ENCODE measurements at regions not wholly inside any gene's neighbourhood (a gene's known extent, or its start where the extent isn't known, plus 50 kb on each side); places are given as distances from the start of the nearest gene placed in this dataset.

- Histone ChIP-seq H3K79me2 (ENCODE audit: control insufficient read depth, insufficient read depth, low read length) (no peaks in the 10 kb centered on the region), H3K9me3 (ENCODE audit: control insufficient read depth, insufficient read depth, low read depth, low read length) (no peaks in the 10 kb centered on the region), H3K4me3 (replicated peaks in 1 of 4; ENCODE audit: control extremely low read depth in 1 of 4, insufficient read depth in 1 of 4, low read depth in 3 of 4, low read length in 4 of 4) (no peak overlapping the region), H3K4me1 (ENCODE audit: control insufficient read depth, extremely low read depth, insufficient read depth, low read length) (no peaks in the 10 kb centered on the region), H4K20me1 (ENCODE audit: control insufficient read depth, extremely low read depth, insufficient read depth, low read length) (no peaks in the 10 kb centered on the region), H3K9ac (ENCODE audit: insufficient read depth, low read length) (no peak overlapping the region), H3K36me3 (ENCODE audit: control insufficient read depth, insufficient read depth, low read length) (no peaks in the 10 kb centered on the region), H3K27ac (ENCODE audit: insufficient read depth, low read length) (no peak overlapping the region), H3K27me3 (ENCODE audit: control insufficient read depth, insufficient read depth, low read length) (no peaks in the 10 kb centered on the region), H2AFZ (ENCODE audit: low read length) (no peak overlapping the region), H3K4me2 (ENCODE audit: extremely low read depth, insufficient read depth, low read length) (no peak overlapping the region)
- no peak for DNase-seq (ENCODE audit: low read depth in 2 of 2)
- TF ChIP-seq EZH2 (IDR thresholded peaks at IDR 0.05; ENCODE audit: low read length, missing control alignments): no peak
- TF ChIP-seq, protein P1, sequence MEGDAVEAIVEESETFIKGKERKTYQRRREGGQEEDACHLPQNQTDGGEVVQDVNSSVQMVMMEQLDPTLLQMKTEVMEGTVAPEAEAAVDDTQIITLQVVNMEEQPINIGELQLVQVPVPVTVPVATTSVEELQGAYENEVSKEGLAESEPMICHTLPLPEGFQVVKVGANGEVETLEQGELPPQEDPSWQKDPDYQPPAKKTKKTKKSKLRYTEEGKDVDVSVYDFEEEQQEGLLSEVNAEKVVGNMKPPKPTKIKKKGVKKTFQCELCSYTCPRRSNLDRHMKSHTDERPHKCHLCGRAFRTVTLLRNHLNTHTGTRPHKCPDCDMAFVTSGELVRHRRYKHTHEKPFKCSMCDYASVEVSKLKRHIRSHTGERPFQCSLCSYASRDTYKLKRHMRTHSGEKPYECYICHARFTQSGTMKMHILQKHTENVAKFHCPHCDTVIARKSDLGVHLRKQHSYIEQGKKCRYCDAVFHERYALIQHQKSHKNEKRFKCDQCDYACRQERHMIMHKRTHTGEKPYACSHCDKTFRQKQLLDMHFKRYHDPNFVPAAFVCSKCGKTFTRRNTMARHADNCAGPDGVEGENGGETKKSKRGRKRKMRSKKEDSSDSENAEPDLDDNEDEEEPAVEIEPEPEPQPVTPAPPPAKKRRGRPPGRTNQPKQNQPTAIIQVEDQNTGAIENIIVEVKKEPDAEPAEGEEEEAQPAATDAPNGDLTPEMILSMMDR (conservative IDR thresholded peaks at IDR 0.05 in 1 of 2, IDR thresholded peaks at IDR 0.05 in 1 of 2; ENCODE audit: low read depth in 1 of 2, low read length in 2 of 2): no peak
Observed at GRCh38 chr10:118817328-118818068, 62.7 kb upstream of the CACUL1 start.

DNA sequence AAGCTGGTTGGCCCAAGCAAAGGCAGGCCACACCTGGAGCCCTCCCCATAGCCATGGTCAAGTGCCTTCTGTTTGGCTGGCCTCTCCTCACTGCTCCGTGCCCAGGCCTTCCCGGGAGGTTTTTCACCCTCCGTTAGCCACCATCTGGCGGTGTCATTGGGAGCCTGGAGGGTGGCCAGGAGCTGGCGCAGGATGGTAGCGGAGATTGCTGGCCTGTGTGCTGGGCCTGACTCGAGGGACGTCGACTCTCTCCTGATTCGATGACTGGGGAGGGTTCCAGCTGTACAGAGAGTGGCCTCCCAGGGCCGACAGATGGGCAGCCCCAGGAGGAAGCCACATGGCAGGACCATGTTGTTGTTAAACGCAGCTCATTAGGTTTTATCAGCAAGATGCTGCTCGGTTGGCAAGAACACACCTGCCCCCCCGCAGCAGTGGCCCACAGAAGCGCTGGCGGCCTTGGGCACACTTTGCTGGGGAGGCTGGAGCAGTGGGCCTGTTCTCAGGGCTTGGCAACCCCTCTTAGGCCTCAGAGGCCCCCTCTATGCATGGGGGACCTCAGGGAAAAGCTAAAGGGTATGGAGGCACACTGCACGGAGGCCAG lies 64.0 kb upstream of the CACUL1 start:
- Histone ChIP-seq H3K9ac (ENCODE audit: insufficient read depth, low read length) (no peak overlapping the region), H3K27ac (ENCODE audit: insufficient read depth, low read length) (no peak overlapping the region), H2AFZ (ENCODE audit: low read length) (no peak overlapping the region), H3K4me2 (ENCODE audit: extremely low read depth, insufficient read depth, low read length) (no peak overlapping the region), H3K36me3 (ENCODE audit: control insufficient read depth, insufficient read depth, low read length) (no peaks in the 10 kb centered on the region), H3K79me2 (ENCODE audit: control insufficient read depth, insufficient read depth, low read length) (no peaks in the 10 kb centered on the region), H3K4me1 (ENCODE audit: control insufficient read depth, extremely low read depth, insufficient read depth, low read length) (no peaks in the 10 kb centered on the region), H3K4me3 (replicated peaks in 1 of 4; ENCODE audit: control extremely low read depth in 1 of 4, insufficient read depth in 1 of 4, low read depth in 3 of 4, low read length in 4 of 4) (no peak overlapping the region), H3K9me3 (ENCODE audit: control insufficient read depth, insufficient read depth, low read depth, low read length) (no peaks in the 10 kb centered on the region), H4K20me1 (ENCODE audit: control insufficient read depth, extremely low read depth, insufficient read depth, low read length) (no peaks in the 10 kb centered on the region), H3K27me3 (ENCODE audit: control insufficient read depth, insufficient read depth, low read length) (no peaks in the 10 kb centered on the region)
- no peak for TF ChIP-seq EZH2 (IDR thresholded peaks at IDR 0.05; ENCODE audit: low read length, missing control alignments)
- TF ChIP-seq, protein P1 (conservative IDR thresholded peaks at IDR 0.05 in 1 of 2, IDR thresholded peaks at IDR 0.05 in 1 of 2; ENCODE audit: low read depth in 1 of 2, low read length in 2 of 2): no peak
- DNase-seq (ENCODE audit: low read depth in 2 of 2): no peak

DNA sequence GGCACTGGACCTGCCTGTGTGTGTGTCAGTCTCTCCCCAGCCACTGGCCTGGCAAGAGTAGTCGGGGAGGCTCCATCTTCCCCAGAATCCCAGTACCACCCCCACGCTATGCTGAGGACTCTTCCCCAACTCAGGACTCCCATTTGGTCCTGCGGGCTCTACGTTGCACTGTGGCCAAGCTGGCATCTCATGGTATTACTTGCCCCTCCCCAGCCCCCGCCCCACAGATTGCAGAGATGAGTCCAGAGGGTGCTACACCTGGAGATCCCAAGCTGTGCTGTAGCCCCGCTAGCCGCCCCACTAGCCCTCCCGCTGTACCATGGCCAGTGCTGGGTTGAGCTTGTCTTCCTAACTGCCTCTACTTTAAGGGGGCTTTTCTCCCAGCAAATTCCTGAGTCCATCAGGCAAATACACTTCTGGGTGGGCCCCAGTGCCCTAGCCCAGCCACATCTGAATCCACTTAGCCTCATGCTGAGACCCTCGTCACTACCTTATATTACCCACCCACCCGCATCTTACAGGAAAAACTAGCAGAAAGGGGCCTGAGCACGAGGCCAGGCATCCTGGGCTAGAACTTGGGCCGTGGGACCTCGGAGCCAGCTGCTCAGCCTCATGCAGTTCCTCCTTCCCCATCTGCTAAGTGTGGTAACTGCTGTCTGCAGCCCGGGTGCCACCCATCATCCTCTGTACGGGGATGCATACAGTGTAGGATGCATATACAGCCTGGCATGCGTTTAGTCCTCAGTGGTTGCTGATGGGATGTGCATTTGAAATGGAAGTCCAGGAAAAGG lies 65.8 kb upstream of the CACUL1 start:
- H3K4me1 ChIP-seq (ENCODE audit: control insufficient read depth, extremely low read depth, insufficient read depth, low read length): no peaks in the 10 kb centered on the region
- H3K4me2 ChIP-seq (ENCODE audit: extremely low read depth, insufficient read depth, low read length): no peak overlapping the region
- H2AFZ ChIP-seq (ENCODE audit: low read length): no peak overlapping the region
- no peak overlapping the region for H3K9ac ChIP-seq (ENCODE audit: insufficient read depth, low read length)
- no peaks in the 10 kb centered on the region for H3K79me2 ChIP-seq (ENCODE audit: control insufficient read depth, insufficient read depth, low read length)
- H3K4me3 ChIP-seq (replicated peaks in 1 of 4; ENCODE audit: control extremely low read depth in 1 of 4, insufficient read depth in 1 of 4, low read depth in 3 of 4, low read length in 4 of 4): no peak overlapping the region
- TF ChIP-seq, protein P1 (conservative IDR thresholded peaks at IDR 0.05 in 1 of 2, IDR thresholded peaks at IDR 0.05 in 1 of 2; ENCODE audit: low read depth in 1 of 2, low read length in 2 of 2): no peak
- TF ChIP-seq EZH2 (IDR thresholded peaks at IDR 0.05; ENCODE audit: low read length, missing control alignments): no peak
- no peaks in the 10 kb centered on the region for H3K9me3 ChIP-seq (ENCODE audit: control insufficient read depth, insufficient read depth, low read depth, low read length)
- no peak for DNase-seq (ENCODE audit: low read depth in 2 of 2)
- H4K20me1 ChIP-seq (ENCODE audit: control insufficient read depth, extremely low read depth, insufficient read depth, low read length): no peaks in the 10 kb centered on the region
- H3K27me3 ChIP-seq (ENCODE audit: control insufficient read depth, insufficient read depth, low read length): no peaks in the 10 kb centered on the region
- no peaks in the 10 kb centered on the region for H3K36me3 ChIP-seq (ENCODE audit: control insufficient read depth, insufficient read depth, low read length)
- H3K27ac ChIP-seq (ENCODE audit: insufficient read depth, low read length): no peak overlapping the region

Measured in fibroblast of lung (primary cell).